ENCODE measurements at regions not wholly inside any gene's neighbourhood (a gene's known extent, or its start where the extent isn't known, plus 50 kb on each side); places are given as distances from the start of the nearest gene placed in this dataset.

- no peak for DNase-seq
- Histone ChIP-seq H3K4me3 (no peak overlapping the region), H3K36me3 (no peaks in the 10 kb centered on the region), H3K9me3 (no peaks in the 10 kb centered on the region), H3K27me3 (no peaks in the 10 kb centered on the region), H3K4me1 (peaks cover 0 to 10% (median 3%) of the 10 kb centered on the region in 4 donors), H3K27ac (no peak overlapping the region)
- WGBS, 5 donors, result 82 to 90% (median 88%) methylated on average over 17 of the region's 17 CpGs
- TF ChIP-seq EP300 (IDR thresholded peaks at IDR 0.05) (no peak), POLR2A (IDR thresholded peaks at IDR 0.05) (no peak), CTCF (IDR thresholded peaks at IDR 0.05) (no peak)
- intact Hi-C loops (cut with DNase I; ENCODE audit: low total_unique reads), result no loop called here
Measured at GRCh38 chr13:22220151-22221135, 549.6 kb downstream of the FGF9 start.

GRCh38 chr13:22223411-22223810, 552.5 kb downstream of the FGF9 start:
- H3K36me3 ChIP-seq, result no peaks in the 10 kb centered on the region
- H3K4me3 ChIP-seq, result no peak overlapping the region
- TF ChIP-seq EP300 (IDR thresholded peaks at IDR 0.05) (no peak), CTCF (IDR thresholded peaks at IDR 0.05) (no peak), POLR2AphosphoS5 (IDR thresholded peaks at IDR 0.05) (no peak), POLR2A (IDR thresholded peaks at IDR 0.05) (no peak)
- 72 to 83% (median 78%) methylated on average over 8 of the region's 8 CpGs for WGBS, 5 donors
- H3K4me1 ChIP-seq, result peaks cover 0 to 9% (median 3%) of the 10 kb centered on the region in 4 donors
- DNase-seq, result no peak
- H3K27ac ChIP-seq, result no peak overlapping the region
- H3K27me3 ChIP-seq, result no peaks in the 10 kb centered on the region
- no peaks in the 10 kb centered on the region for H3K9me3 ChIP-seq
- intact Hi-C loops (cut with DNase I; ENCODE audit: low total_unique reads), result no loop called here

- intact Hi-C loops (cut with DNase I; ENCODE audit: low total_unique reads), result no loop called here
- H3K4me1 ChIP-seq, result no peaks in the 10 kb centered on the region
- no peaks in the 10 kb centered on the region for H3K36me3 ChIP-seq
- no peak overlapping the region for H3K4me3 ChIP-seq
- no peaks in the 10 kb centered on the region for H3K27me3 ChIP-seq
- H3K27ac ChIP-seq, result no peak overlapping the region
- TF ChIP-seq POLR2A (IDR thresholded peaks at IDR 0.05) (no peak), EP300 (IDR thresholded peaks at IDR 0.05) (no peak), CTCF (IDR thresholded peaks at IDR 0.05) (no peak), POLR2AphosphoS5 (IDR thresholded peaks at IDR 0.05) (no peak)
- no peaks in the 10 kb centered on the region for H3K9me3 ChIP-seq
- WGBS, 5 donors, result 55 to 71% (median 60%) methylated on average over 4 of the region's 4 CpGs
- no peak for DNase-seq
Measured at GRCh38 chr13:22226086-22226485, 555.2 kb downstream of the FGF9 start.

- intact Hi-C loops (cut with DNase I; ENCODE audit: low total_unique reads), result no loop called here
Measured at GRCh38 chr13:22227895-22228294, 557.0 kb downstream of the FGF9 start.

More at GRCh38 chr13:22227895-22228294, 557.0 kb downstream of the FGF9 start:
- Histone ChIP-seq H3K27ac (no peak overlapping the region), H3K27me3 (no peaks in the 10 kb centered on the region), H3K36me3 (no peaks in the 10 kb centered on the region), H3K9me3 (no peaks in the 10 kb centered on the region), H3K4me1 (no peaks in the 10 kb centered on the region), H3K4me3 (no peak overlapping the region)
- TF ChIP-seq EP300 (IDR thresholded peaks at IDR 0.05) (no peak), POLR2AphosphoS5 (IDR thresholded peaks at IDR 0.05) (no peak), CTCF (IDR thresholded peaks at IDR 0.05) (no peak), POLR2A (IDR thresholded peaks at IDR 0.05) (no peak)
- no peak for DNase-seq
- 88 to 96% (median 92%) methylated on average over 2 of the region's 2 CpGs for WGBS, 5 donors
